Esophagus (tissue), 2 donors: ENCODE measurements at regions not wholly inside any gene's neighbourhood (a gene's known extent, or its start where the extent isn't known, plus 50 kb on each side); places are given as distances from the start of the nearest gene placed in this dataset.

Experiments used
- H3K27ac ChIP-seq, 2 donors: one replicate each; pipeline ENCODE4 v1.5.1; 2013; ENCODE audit warnings: low read depth in 2 of 2, mild to moderate bottlenecking in 2 of 2, inconsistent platforms in 1 of 2, low read length in 1 of 2, moderate library complexity in 1 of 2
- H3K27me3 ChIP-seq, 2 donors: one replicate each; pipeline ENCODE4 v1.6.1; 2013; ENCODE audit warnings: low read length in 2 of 2, control low read depth in 1 of 2, mild to moderate bottlenecking in 1 of 2; ENCODE audit not compliant: insufficient read depth in 2 of 2, control insufficient read depth in 1 of 2
- H3K36me3 ChIP-seq, 2 donors: one replicate each; pipeline ENCODE4 v1.6.1; 2013; ENCODE audit warnings: low read length in 1 of 2; ENCODE audit not compliant: control insufficient read depth in 2 of 2, insufficient read depth in 2 of 2
- H3K4me1 ChIP-seq, 2 donors: one replicate each; pipeline ENCODE4 v1.6.1; 2013; ENCODE audit warnings: low read length in 1 of 2; ENCODE audit not compliant: control insufficient read depth in 2 of 2, insufficient read depth in 2 of 2
- H3K4me3 ChIP-seq, 2 donors: one replicate each; pipeline ENCODE4 v1.5.1; 2013; ENCODE audit warnings: low read length in 2 of 2, mild to moderate bottlenecking in 2 of 2, low read depth in 1 of 2, moderate library complexity in 1 of 2
- H3K9me3 ChIP-seq, 2 donors: one replicate each; pipeline ENCODE4 v1.6.1; 2013; ENCODE audit warnings: mild to moderate bottlenecking in 2 of 2, low read depth in 1 of 2, low read length in 1 of 2, moderate library complexity in 1 of 2; ENCODE audit not compliant: control insufficient read depth in 2 of 2, insufficient read depth in 1 of 2
- WGBS, 2 donors: extraction: QIAGEN DNeasy Blood & Tissue Kit; methylation state at CpG; one replicate each; pipeline ENCODE4 v1.1.7; 2013; 5-methylcytosine and 5-hydroxymethylcytosine counted together
- donor health status: healthy with polysubstance abuse.
- donor health status: Bipolar disorder and iron deficiency.

DNA sequence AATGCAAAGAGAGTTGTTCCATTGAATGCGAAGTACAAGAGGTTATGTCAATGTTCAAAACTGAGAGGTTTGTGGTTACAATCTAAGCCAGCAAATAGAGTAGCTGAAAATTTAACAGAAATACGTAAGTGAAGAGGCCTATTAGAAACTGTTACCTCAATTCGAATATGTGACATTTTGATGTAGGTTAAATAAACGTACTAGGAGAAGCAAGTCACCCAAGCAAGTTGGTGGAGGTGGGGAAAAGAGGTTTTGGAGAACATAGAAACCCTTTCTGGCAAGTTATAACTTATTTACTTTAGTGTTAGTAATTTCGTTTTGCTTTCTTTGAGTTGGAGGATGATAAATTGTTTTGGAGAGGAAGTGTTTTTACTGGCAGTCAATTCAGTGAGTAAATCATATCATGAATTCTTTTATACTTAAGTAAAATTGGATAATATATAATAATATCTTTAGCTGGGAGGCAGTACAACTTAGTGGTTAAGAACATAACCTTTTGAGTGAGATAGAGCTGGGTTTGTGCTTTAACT is 91.2 kb upstream of the NAALADL2 start:
- Histone ChIP-seq H3K27ac (no peak overlapping the region), H3K36me3 (no peaks in the 10 kb centered on the region), H3K4me1 (no peaks in the 10 kb centered on the region), H3K9me3 (no peaks in the 10 kb centered on the region), H3K27me3 (no peaks in the 10 kb centered on the region), H3K4me3 (no peak overlapping the region)
- WGBS, 2 donors, result 36 to 40% methylated on average over 5 of the region's 5 CpGs

DNA sequence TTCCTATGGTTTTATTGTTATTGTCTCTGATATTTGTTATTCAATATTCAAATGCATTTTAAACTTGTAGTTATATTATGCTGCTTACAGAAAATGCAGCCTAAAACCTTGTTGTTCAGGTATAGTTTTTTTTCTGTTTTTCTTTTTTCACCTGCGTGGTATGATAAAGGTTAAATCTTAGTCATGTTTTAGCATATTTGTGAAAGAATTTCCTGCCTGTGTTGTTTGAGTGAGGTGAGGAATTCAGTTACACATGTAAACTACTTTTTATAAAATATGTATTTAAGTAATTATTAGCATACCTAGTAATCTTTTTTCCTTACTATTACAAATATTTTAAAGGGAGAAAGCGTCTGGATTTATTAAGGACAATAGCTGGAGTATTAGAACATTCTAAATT is 90.0 kb upstream of the NAALADL2 start:
- H3K4me1 ChIP-seq, result no peaks in the 10 kb centered on the region
- no peak overlapping the region for H3K27ac ChIP-seq
- WGBS, 2 donors, result 83 to 88% methylated on average over 2 of the region's 2 CpGs
- H3K9me3 ChIP-seq, result no peaks in the 10 kb centered on the region
- H3K27me3 ChIP-seq, result no peaks in the 10 kb centered on the region
- no peak overlapping the region for H3K4me3 ChIP-seq
- H3K36me3 ChIP-seq, result no peaks in the 10 kb centered on the region

DNA sequence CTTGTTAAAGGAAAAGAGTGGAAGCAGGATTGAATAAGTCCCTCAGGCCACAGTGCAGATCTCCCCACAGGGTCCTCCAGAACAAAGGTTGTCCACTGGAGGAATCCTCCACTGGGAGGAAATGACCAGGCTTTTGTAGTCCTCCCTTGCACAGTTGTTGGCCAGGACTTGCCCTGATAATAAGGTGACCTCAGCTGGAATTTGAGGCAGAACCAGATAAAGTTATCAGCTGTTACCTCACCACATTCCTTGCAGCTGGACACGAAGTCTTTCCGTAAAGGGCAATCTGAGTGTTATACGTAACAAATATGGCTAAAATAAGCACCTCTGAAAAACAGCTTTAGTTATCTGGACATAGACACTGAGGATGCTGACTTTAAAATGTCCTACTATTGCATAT is 83.5 kb upstream of the NAALADL2 start:
- WGBS, 2 donors, result 71 to 88% methylated on average over 3 of the region's 3 CpGs
- Histone ChIP-seq H3K4me1 (no peaks in the 10 kb centered on the region), H3K9me3 (no peaks in the 10 kb centered on the region), H3K36me3 (no peaks in the 10 kb centered on the region), H3K27me3 (no peaks in the 10 kb centered on the region), H3K27ac (no peak overlapping the region), H3K4me3 (no peak overlapping the region)

DNA sequence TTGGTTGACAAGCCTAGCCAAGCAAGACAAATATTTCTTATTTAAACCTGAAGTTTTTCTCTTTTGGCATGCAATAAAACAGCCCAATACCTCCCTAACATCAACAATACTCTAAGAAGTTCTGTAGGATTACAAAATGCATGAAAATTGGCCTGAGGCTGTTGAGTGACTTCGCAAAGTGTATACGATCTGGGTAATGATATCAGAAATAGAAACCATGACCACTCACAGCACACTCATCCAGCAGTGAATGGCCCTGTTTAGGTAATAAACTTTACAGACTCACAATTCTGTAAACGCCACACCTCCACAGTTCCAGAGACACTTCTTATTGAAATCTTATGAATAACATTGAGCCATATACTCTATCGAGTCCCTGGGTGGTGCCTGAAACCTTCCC is 83.0 kb upstream of the NAALADL2 start:
- H3K9me3 ChIP-seq, result no peaks in the 10 kb centered on the region
- H3K27me3 ChIP-seq, result no peaks in the 10 kb centered on the region
- no peak overlapping the region for H3K4me3 ChIP-seq
- 50 to 67% methylated on average over 4 of the region's 4 CpGs for WGBS, 2 donors
- no peak overlapping the region for H3K27ac ChIP-seq
- H3K36me3 ChIP-seq, result no peaks in the 10 kb centered on the region
- H3K4me1 ChIP-seq, result no peaks in the 10 kb centered on the region

- Histone ChIP-seq H3K27me3 (no peaks in the 10 kb centered on the region), H3K9me3 (no peaks in the 10 kb centered on the region), H3K27ac (no peak overlapping the region), H3K4me3 (no peak overlapping the region), H3K4me1 (no peaks in the 10 kb centered on the region), H3K36me3 (no peaks in the 10 kb centered on the region)
- WGBS, 2 donors, result 78 to 84% methylated on average over 2 of the region's 2 CpGs
Observed at GRCh38 chr3:174776636-174777035, 82.5 kb upstream of the NAALADL2 start.

DNA sequence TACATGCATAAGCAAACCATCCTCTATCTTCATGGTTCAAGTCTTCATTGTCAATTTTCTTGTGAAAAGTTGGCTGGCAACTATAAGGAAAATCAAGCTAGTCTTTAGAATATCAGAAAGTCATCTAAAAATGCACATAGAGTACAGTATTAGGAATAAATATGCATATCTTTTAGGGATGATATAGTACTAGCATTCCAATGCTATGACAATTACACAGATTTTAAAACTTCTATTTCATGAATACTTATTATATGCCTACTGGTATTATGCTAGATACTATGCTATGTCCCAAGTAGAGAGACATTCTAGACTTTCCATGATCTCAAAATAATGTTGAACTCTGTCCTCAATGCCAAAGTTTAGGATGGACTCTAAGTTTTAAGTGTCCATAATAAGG is 81.3 kb upstream of the NAALADL2 start:
- no peak overlapping the region for H3K27ac ChIP-seq
- no peaks in the 10 kb centered on the region for H3K27me3 ChIP-seq
- H3K36me3 ChIP-seq, result no peaks in the 10 kb centered on the region
- H3K4me1 ChIP-seq, result no peaks in the 10 kb centered on the region
- no peak overlapping the region for H3K4me3 ChIP-seq
- H3K9me3 ChIP-seq, result no peaks in the 10 kb centered on the region

DNA sequence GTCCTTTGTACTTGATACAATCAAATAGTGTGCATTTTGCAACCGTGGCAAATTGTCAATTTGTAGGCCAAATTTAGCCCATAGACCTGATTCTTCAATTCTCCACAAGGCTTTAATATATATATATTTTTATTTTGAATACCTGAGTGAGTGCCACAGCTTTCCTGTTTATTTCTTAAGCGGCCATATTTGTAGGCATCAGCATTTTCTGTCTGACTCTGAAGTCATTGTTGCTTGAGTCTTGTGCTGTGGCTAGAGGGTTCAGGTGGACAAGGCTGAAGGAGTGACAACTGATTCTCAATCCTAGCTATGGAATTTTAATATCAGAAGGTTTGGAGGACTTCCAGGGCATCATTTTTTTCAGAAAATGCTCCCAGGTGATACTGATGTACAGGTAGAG is 75.6 kb upstream of the NAALADL2 start:
- Histone ChIP-seq H3K4me1 (no peaks in the 10 kb centered on the region), H3K4me3 (no peak overlapping the region), H3K9me3 (no peaks in the 10 kb centered on the region), H3K27me3 (no peaks in the 10 kb centered on the region), H3K36me3 (no peaks in the 10 kb centered on the region), H3K27ac (no peak overlapping the region)
- 91% methylated on average over 2 of the region's 2 CpGs for WGBS, 2 donors

DNA sequence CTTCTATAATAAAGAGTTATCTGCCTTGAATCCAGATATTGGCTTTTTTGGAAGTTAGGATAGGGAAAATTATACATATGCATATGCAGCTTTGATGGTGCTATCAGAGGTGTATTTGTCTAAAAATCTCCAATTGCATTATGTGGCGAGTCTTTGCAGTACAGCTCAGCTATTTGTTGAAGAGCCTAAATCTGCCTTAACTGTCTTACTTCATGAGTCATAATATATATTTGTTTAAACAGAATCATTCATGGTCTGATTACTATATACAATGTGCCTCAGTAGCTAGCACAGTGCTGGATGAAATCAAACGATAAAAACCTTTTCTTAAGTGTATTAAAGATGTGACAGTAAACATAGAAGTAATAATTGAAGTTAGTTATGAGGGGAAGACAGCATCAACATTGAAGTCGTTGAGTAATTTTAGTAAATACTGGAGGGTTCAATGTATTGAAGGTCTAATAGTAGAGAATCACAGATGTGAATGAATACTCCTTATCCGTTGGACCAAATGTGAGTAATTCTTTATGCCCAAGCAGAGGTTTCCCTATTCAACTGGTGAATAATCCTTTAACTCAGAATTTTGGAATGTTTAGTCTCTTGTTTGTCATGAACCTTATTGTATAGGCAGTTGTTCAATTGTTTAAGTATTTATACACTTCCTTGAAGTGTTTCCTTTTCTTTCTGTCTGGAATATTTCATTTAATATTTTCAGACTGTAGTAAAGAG is 74.8 kb upstream of the NAALADL2 start:
- no peaks in the 10 kb centered on the region for H3K9me3 ChIP-seq
- H3K27me3 ChIP-seq, result no peaks in the 10 kb centered on the region
- no peaks in the 10 kb centered on the region for H3K36me3 ChIP-seq
- 57 to 61% methylated on average over 4 of the region's 4 CpGs for WGBS, 2 donors
- no peak overlapping the region for H3K4me3 ChIP-seq
- H3K27ac ChIP-seq, result no peak overlapping the region
- no peaks in the 10 kb centered on the region for H3K4me1 ChIP-seq

DNA sequence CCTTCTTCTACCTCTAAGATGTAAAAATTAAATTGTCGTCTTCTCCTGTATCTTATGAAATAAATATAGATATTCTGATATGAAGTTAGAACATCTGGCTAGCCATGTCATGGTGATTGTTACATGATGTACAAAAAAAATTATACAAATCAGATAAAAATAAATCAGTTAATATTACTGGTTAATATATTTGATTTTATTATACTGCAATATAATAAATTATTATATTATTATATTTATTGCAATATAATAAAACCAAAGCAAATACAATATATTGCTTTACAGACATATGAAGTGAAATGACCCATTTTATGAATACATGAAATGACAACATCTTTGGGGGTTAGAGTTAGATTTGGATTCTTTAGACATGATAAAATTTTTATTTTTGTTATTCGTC is 72.3 kb upstream of the NAALADL2 start:
- WGBS, 2 donors, result 87 to 94% methylated on average over 2 of the region's 2 CpGs
- H3K4me1 ChIP-seq, result no peaks in the 10 kb centered on the region
- no peaks in the 10 kb centered on the region for H3K27me3 ChIP-seq
- H3K4me3 ChIP-seq, result no peak overlapping the region
- no peak overlapping the region for H3K27ac ChIP-seq
- no peaks in the 10 kb centered on the region for H3K9me3 ChIP-seq
- no peaks in the 10 kb centered on the region for H3K36me3 ChIP-seq

DNA sequence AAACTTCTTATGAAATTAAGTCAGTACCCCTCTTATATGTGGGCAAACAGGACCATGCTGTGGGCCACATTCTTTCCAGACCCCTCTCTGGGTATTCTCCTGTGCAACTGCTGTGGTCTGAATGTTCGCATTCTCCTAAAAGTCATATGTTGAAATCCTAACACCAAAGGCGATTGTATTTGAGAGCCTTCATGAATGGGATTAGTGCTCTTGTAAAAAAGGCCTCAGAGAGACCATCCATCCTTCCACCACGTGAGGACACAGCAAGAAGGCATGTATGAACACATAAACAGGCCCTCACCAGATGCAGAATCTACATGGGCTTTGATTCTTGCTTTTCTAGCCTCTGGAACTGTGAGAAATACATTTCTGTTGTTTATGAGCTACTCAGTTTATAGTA is 68.0 kb upstream of the NAALADL2 start:
- Histone ChIP-seq H3K27ac (no peak overlapping the region), H3K4me3 (no peak overlapping the region), H3K27me3 (no peaks in the 10 kb centered on the region), H3K4me1 (no peaks in the 10 kb centered on the region), H3K9me3 (no peaks in the 10 kb centered on the region), H3K36me3 (no peaks in the 10 kb centered on the region)
- WGBS, 2 donors, result 74 to 77% methylated on average over 3 of the region's 3 CpGs
